CD4-positive, alpha-beta T cell treated with Interleukin-1 beta for 1 hour (primary cell): ENCODE measurements at regions not wholly inside any gene's neighbourhood (a gene's known extent, or its start where the extent isn't known, plus 50 kb on each side); places are given as distances from the start of the nearest gene placed in this dataset.

Experiments used
- DNase-seq, 2 donors: peaks; one replicate each; pipeline ENCODE4 v3.0.0-alpha.2; 2020 to 2022

DNA sequence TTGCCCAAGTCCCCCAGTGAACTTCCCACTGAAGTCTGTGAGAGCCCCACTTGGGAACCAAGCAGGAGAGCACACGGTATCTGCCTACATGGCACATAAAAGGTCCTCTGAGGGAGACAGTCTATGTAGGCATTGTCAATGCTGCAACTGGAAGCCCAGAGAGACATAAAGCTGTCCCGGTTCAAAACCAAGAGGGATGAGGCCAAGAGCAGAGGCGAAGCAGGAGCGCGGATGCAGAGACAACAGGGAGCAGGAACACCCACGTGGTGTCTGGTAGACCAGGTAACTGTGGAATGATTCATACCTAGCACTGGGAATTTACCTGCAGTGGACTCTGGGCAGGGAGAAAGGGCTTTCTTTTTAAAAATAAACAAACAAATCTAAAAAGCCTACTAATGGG is 233.1 kb upstream of the SOX11 start:
- no peak for DNase-seq

DNA sequence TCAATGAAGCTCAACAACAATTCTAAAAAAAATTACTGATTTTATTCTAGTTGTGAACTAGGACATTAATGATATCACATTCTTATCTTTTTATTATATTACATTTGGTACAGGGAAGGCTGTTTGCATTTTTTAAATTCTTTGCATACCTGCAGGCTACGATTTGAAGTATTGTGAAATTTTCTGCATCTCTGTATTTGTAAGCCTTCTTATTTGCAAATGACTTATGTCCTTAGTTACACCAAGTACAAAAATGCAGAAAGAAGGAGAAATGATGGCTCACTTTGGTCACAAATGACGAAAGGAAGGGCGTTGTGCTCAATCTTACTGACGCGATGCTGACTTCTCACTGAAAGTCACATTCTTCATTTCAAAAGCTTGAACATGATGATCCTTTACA is 227.5 kb upstream of the SOX11 start:
- DNase-seq = no peak

DNA sequence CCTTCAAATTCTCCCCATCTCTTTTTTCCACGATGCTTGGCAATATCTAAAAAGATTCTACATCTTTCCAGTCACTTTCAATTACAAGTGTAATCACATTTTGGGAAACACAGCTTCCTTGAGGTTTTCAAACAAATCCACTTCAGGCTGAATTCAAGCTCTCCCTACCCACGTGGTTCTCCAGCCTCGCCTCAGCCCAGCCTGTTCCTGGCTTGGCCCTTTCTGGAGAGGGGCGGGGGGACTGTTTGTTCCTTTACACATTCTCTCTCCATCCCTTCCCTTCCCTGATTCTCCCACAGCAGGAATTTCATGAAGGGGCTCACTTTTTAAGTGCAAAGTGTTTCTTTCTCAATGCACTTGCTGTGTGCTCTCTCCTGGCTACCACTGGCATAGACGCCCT is 226.3 kb upstream of the SOX11 start:
- no peak for DNase-seq

DNA sequence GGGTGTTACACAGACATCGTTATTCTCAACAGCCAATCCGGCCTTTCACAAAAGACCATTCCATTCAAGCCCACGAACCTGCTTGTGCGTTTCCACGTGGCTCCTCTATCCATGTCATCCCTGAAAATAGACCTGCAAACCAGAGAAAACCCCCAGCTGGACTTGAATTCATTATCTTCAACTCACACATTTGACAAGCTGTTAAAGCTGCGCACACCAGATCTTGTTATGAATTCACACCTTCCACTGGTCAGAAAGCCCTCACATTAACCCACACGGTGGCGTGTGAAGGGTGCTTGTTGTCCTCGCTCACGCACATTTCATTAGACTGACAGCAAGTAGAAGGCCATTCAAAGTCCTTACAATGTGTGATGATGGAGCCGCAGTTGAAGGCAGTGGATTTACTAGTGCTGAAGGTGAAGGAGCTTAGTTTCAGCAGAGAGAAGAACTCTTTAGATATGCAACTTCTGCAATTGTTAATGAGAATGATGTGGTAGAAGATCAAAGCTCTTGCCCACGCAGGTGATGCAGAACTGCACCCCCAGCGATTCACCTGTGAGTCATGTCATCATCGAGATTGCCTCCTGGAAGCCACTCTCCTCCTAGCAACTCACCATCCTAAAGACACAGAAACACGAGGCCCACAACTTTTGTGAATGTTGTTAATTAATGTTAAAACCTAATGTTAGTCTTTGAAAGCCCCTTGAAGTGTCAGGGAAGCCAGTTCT is 224.8 kb upstream of the SOX11 start:
- no peak for DNase-seq

DNA sequence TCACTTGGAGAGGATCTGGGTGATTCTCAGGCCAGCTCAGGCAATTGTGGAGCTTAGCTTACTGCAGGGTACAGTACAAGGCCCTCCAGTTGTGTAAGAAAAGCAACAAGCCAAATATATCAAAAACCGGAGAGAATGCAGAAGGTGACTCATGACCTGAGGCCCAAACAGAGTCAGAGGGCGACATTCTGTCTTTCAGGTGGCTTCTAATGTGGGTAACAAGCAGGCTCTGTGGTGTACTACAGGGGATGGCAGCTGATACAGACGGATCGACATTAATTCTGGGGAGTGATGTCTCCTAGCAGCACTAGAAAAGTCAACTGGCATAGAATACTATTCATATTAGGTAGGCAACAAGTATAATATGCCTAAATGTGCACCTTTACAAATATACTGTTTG is 219.5 kb upstream of the SOX11 start:
- no peak for DNase-seq

DNA sequence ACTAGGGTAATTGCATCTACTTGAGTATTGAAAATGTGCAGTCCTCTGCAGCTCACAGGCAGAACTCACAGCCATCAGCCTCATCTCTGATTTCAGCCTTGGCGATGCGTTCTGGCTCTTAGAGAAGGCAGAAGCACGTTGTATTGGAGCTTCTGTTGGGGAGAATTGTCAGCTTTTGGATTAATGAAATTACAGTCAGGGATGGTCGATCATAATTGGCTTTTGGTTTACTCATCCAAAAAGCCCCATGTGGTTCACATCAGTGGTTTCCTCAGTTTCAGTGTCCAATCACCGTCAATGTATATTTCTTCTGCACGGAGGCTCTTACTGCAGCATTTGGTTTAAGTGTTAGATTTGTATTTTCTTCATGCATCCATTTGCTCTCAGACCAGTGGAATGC is 218.5 kb upstream of the SOX11 start:
- DNase-seq = no peak

DNA sequence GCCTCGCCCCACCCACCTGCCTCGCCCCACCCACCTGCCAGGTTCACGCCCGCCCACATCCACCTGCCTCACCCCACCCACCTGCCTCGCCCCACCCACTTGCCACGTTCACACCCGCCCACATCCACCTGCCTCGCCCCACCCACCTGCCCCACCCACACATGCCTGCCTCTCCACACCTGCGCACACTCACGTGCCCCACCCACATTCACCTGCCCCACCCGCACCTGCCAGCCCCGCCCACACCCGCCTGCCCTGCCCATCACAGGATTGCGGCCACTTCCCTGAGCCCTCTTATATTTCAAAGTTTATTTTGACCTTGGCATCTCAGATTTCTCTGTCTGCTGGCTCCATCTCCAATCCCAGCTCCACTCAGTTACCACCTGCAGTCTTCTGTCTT is 217.5 kb upstream of the SOX11 start:
- DNase-seq = no peak

DNA sequence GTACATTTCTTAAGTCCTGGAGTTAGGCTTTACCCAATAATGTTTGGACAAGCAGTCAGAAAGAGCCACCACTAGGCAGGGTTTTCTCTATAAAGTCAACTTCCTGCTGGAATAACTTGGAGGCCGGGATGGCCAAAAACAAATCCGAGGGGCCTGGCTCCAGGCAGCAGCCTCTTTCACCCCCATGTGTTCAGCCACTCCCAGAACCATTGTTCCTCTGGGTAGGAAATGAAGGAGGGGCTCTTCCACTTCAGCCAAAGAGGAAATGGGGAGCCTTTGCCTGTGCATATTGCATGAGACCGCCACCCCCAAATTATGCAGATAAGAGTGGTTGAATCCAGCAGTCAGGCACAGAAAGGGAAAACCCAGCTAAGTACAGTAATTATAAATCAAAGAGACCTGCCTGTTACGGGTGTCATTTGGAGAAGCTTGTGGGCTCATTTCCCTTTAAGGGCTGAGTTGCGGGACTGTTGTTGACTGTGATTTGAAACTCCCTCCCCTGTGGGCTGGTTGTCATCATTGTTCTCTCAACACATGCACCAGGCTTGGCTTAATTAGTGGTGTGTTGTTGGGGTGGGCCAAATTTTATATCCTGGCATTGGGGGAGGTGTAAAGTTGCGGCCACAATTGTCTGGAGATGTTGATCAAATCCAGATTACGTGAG is 212.8 kb upstream of the SOX11 start:
- no peak for DNase-seq

DNA sequence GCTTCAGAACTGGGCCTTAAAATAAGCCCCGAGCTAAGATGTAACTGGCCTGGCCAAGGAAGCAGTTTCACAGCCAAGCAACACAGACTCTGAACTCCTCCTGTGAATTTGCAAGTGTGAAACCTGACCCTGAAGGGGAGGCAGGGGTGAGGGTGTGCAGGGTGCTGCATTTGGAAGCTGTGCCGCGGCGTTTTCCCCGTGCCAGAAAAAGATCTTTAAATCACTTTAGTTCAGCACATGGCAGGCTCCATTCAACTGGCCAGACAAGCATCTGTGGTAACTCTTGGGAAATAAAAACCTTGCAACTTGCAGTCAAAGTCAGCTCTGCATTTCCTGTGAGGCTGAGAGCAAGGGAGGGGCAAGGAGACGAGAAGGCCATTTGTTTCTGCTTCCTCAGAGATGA is 209.3 kb upstream of the SOX11 start:
- no peak for DNase-seq

DNA sequence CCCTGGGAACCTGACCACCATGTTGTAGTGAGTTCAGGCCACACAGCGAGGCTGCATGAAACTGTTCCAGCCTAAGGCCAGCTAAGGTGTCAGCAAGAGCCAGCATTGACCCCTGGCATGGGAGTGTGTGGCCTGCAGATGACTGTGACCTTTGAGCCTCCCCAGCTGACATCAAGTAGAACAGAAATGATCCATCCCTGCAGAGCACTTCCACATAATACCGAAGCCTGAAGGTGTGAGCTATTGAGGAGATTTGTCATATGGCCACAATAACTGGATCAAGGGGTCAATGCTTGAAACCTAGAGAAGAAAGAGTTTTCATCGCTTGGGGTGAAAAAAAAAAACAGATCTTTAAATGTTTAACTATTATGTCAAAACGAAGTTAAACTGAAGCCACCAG is 207.3 kb upstream of the SOX11 start:
- DNase-seq = no peak

DNA sequence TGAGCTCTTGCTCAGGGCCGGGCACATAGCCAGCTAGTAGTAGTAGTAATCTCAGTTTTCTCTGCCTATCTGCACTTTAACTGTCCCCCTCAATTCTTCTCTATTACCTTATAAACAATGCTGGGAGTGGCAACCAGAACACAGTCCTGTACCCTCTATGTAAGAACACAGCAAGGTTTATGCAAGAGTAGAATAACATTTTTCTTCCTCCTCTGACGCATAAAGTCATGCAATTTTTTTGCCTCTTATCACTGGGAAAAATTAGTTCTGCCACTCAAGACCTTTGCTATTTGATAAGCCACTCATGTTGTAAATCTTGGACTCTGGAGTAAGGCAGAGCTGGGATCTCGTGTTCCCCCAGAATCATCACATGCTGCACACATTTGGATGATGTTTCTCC is 200.7 kb upstream of the SOX11 start:
- DNase-seq = no peak

DNA sequence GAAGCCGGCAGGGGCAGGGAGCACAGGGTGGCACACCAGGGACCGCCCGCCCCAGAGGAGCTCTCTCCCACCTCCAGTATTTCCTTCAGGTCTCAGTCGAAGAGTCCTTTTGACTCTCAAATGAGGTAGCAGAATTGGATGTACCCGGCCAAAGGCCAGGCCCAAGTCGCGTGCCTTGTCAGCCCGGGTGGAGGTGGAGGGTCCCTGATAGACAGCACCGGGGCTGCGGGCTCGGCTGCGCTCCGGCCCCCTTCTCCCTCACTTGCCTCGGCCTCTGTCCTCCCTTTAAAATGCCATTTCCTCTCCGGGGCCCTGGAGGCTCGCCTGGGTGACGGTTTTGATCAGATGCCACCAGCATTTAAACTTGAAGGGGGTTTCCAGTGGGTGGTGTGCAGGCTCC is 198.9 kb upstream of the SOX11 start:
- DNase-seq = no peak

DNA sequence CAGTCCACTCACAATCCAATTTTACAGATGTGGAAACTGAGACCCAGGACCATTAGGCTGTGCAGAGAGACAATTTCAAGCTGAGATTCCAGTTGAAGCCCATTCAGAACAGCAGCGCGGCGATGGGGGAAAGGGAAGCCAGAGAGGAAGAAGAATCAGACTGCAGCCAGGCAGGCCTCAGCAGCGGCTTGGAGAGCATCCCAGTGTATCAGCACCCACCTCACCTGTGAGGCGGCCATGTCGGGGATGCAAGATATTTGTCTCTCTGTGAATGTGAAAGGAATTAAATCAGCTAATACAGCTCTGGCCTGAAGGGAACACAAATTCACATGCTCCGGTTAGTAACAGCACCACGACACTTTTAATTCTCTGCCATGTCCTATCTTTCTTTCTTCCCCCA is 198.0 kb upstream of the SOX11 start:
- DNase-seq = no peak

DNA sequence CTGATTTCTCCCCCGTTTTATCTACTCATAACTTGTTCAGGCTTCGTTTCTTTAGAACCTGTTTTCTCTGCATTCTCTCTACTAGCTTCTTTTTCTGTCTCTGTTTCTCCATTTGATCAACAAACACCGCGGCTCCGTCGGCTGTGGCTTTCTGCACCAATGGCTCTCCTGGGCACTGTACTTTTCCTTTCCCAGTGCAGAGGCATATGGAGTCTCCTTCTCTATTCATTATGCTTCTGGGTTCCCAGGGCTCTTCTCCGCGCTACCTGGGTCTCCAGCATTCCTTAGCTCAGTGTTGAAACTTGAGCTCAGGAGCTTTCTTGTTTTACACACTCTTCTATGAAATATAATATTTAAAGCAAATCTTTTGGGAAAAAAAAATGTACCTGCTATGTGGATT is 196.6 kb upstream of the SOX11 start:
- no peak for DNase-seq

DNA sequence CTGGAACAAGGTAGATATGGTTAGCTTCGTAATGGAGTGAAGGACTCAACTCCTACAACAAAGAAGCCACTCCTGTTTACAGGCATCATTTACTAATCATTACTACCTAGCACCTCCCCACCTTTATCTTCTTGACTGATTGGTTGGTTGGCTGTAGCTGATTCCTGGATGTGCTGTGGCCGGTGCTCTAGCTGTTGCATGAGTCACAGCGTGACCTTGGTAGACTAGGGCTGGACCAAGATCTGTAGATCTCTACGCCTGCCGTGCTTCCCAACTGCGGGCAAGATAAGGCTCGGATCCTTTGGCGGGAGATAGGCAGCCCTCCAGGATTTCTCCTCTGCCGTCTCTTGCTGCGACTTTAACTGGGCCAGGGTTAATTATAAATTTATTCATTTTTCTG is 194.3 kb upstream of the SOX11 start:
- DNase-seq = no peak

DNA sequence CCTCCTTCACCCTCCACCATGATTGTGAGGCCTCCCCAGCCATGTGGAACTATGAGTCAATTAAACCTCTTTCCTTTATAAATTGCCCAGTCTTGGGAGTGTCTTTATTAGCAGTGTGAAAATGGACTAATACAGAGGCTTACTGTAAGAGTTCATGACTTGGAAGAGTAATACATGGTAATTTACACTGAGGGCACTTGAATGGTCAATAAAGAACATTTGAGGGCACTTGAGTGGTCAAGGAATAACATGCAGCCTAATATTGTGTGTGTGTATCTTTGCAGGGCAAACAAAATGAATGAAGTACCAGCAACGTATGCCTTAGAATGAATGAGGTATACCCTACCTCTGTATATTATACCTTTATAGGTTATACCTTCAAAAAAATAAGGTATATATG is 190.4 kb upstream of the SOX11 start:
- no peak for DNase-seq

DNA sequence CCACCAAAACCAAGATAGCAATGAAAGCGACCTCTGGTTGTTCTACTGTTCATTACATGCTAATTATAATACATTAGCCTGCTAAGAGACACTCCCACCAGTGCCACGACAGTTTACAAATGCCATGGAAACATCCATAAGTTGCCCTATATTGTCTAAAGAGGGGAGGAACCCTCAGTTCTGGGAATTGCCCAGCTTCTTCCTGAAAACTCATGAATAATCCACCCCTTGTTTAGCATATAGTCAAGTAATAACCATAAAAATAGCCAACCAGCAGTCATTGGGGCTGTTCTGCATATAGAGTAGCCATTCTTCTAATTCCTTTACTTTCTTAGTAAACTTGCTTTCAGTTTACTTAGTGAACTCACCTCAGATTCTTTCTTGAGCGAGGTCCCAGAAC is 189.8 kb upstream of the SOX11 start:
- DNase-seq = no peak

DNA sequence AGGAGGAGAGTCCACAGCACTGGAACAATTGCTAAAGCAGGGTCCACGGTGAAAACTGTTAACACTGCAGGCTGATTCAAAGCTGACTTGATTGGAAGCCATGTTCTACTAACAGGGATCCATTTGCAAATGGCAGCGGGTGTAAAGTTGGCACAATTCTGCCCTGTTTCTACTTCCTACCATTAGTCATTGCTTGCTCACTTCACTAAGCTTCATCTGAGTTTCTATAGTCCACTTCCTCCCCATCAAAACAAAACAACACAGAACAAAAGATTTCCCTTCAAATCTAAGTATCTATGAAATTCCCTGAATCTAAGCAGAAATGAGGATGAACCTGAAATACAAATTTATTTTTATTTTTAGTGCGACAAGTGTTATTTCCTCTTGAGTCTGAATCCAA is 187.4 kb upstream of the SOX11 start:
- no peak for DNase-seq

DNA sequence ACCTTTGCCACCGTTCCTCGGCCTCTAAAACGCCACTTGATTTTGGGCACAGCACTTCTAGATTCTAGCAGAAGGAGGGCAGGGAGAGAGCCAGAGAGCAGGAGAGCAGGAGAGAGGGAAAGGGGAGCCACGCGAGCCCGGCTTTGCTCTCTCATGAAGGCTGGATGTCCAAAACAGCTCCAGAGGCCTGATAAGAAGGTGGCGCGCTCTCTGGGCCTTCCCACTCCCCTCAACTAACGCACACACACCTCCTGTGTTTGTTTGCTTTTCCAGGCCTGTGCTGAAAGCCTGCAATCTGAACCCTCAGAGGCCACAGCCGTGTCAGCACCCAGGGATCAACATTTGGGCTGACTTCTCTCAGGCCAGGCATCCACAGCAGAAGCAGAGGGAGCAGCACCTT is 184.8 kb upstream of the SOX11 start:
- no peak for DNase-seq

DNA sequence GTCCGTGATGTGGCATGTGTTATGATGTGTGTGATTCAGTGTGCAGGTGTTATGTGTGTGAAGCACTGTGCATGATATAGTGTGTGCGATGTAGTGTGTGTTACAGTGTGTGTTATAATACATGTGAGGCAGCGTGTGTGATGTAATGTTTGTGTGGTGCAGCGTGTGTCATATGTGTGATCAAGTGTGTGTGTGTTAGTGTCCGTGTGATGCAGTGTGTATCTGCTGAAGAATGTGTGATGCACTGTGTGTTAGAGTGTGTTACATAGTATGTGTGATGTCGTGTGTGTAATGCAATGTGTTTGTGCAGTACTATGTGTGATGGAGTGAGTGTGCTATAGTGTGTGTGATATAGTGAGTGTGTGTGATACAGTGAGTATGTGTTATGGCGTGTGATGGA is 182.8 kb upstream of the SOX11 start:
- DNase-seq = no peak

DNA sequence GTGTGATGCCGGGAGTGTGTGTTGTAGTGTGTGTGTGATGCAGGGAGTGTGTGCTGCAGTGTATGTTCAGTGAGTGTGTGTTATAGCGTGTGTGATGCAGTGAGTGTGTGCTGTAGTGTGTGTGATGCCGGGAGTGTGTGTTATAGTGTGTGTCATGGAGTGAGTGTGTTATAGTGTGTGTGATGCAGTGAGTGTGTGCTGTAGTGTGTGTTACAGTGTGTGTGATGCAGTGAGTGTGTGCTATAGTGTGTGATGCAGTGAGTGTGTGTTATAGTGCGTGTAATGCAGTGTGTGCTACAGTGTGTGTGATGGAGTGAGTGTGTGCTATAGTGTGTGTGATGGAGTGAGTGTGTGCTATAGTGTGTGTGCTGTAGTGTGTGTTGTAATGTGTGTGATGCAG is 182.1 kb upstream of the SOX11 start:
- DNase-seq = no peak

DNA sequence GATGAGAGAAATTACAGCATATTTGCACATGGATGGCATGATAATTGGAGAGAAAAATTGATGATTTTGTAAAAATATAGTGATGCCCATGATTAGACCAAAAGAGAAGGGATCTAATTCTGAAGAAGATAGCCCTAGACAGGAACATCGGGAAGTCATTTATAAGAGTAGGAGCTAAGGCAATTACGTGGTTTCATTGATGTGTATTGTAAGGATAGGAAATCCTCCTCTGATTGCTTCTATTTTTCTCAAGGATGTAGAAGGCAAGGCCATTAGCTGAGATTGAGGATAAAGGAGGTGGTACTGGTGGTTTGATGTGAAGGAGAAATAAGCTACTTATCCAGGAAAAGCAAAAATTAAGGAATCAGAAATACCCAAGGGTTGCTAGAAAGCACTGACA is 176.5 kb upstream of the SOX11 start:
- DNase-seq = no peak

DNA sequence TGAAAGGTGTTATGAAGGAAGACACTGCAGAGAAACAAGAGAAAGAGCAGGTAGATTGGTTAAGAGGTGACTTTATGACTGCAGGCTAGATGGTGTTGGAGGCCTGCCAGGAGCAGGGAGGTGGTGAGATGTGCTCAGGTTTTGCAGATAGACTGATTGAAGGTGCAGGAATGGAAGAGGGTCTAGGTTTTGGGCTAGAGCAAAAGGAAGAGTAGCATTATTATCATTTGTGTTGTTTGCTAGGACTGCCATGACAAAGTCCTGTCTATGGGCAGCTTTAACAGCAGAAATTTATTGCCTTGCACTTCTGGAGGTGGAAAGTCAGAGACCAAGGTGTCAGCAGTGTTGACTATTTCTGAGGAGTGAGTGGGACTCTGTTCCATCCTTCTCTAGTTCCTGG is 172.9 kb upstream of the SOX11 start:
- DNase-seq = no peak

DNA sequence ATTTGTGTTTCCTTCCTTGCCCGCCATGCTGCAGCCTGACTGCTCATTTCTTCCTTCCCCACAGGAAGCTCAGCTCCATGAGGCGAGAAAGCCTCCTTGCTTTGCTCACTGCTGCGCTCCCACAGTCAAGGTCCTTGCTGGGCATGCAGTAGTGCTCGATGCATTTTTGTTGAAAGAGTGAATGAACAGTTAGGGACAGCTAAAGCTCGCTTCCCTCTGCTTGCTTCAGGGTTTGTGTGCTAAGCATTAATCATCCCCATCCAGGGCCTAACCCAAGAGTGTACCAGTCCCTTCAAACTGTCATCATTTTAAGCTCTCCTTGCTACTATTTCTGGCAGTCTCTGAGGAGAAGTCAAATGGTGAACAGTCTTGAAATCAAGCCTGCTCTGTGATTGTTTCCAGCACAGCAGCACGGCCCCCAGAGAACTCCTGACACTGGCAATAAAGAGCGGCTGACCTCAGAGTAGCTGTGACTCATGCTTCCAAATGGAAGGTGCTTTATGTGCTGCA is 171.7 kb upstream of the SOX11 start:
- DNase-seq = no peak

DNA sequence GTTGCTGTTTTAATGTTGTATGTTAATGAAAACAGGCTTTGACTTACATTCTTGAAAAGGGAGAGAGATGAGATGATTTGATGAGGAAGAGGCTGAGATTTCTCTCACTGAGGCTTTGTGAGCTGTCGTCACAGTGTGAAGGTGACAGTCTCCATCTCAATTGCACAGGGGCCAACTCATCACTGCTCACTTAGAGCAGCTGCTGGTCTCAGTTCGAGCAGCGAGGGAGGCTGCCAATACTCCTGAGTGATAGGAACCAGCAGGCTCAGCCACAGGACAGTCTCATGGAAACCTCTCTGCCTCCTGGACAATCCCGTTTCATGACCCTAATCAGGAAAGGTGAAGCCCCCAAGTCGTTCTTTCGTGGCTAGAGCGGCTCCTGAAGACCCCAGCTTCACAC is 170.7 kb upstream of the SOX11 start:
- no peak for DNase-seq
